ENCODE measurements at regions not wholly inside any gene's neighbourhood (a gene's known extent, or its start where the extent isn't known, plus 50 kb on each side); places are given as distances from the start of the nearest gene placed in this dataset.

DNA sequence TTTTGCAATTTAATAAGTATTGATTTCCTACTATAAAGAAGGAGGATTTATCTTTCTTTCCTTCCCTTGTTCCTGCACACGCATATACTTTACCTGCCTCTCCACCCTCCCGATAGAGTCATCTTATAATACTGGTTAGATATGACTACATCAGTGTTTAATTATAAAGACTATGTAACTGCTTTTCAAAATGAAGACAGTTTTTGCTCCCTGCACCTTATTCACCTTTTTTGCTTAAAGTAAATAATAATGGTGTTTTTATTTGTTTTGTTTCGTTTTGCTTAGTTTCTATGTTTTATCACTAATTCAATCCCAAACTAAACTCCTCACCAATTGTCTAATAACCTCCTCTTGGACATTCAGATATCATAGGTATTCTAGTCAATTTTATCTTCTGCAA, 101.9 kb upstream of the RORA start:
- Histone ChIP-seq H3K79me2 (ENCODE audit: insufficient read depth, low read length) (no peaks in the 10 kb centered on the region), H3K14ac (ENCODE audit: insufficient read depth, low read length) (no peak overlapping the region), H2BK20ac (ENCODE audit: low read depth, low read length, poor library complexity, severe bottlenecking) (no peak overlapping the region), H3T11ph (ENCODE audit: low read length) (no peak overlapping the region), H2BK5ac (ENCODE audit: insufficient read length, low read length) (no peak overlapping the region), H2BK15ac (ENCODE audit: low read depth, low read length) (no peak overlapping the region), H3K23ac (ENCODE audit: insufficient read length, low read depth, low read length) (no peak overlapping the region), H3K9ac (ENCODE audit: extremely low read depth, insufficient read length, low read length) (no peak overlapping the region), H3K4me1 (ENCODE audit: insufficient read depth, low read length) (no peaks in the 10 kb centered on the region), H2BK120ac (ENCODE audit: low read depth, low read length, poor library complexity, severe bottlenecking) (no peak overlapping the region), H4K5ac (ENCODE audit: insufficient read length, low read depth, low read length) (no peak overlapping the region), H3K27ac (ENCODE audit: insufficient read length, low read depth, low read length) (no peak overlapping the region), H3K79me1 (ENCODE audit: insufficient read depth, low read depth, low read length, poor library complexity, severe bottlenecking) (no peaks in the 10 kb centered on the region), H3K4me2 (ENCODE audit: insufficient read depth, insufficient read length, low read length) (no peak overlapping the region), H2AK5ac (ENCODE audit: insufficient read length, low read length) (no peak overlapping the region), H2BK12ac (ENCODE audit: insufficient read length, low read depth, low read length) (no peak overlapping the region), H4K91ac (ENCODE audit: insufficient read length, low read depth, low read length) (no peak overlapping the region), H3K23me2 (ENCODE audit: insufficient read length, low read depth, low read length, poor library complexity, severe bottlenecking) (no peaks in the 10 kb centered on the region), H3K56ac (ENCODE audit: insufficient read length, low read depth, low read length) (no peak overlapping the region), H3K4ac (ENCODE audit: low read depth, low read length) (no peak overlapping the region), H2AFZ (ENCODE audit: low read length) (no peak overlapping the region), H3K18ac (ENCODE audit: insufficient read length, low read depth, low read length) (no peak overlapping the region), H3K27me3 (ENCODE audit: insufficient read depth, low read length) (no peaks in the 10 kb centered on the region), H3K9me3 (ENCODE audit: control insufficient read depth, low read depth, low read length) (no peaks in the 10 kb centered on the region), H4K20me1 (ENCODE audit: control insufficient read depth, insufficient read depth, insufficient read length) (no peaks in the 10 kb centered on the region), H4K8ac (replicated peaks; ENCODE audit: insufficient read length, low read depth, low read length) (no peak overlapping the region)
- Mint-ChIP-seq H3K36me3 (ENCODE audit: insufficient read depth in 1 of 3, low read depth in 3 of 3) (no peaks in the 10 kb centered on the region; a peak in 1 of 7 replicates), H3K27ac (no peak overlapping the region), H3K4me1 (no peaks in the 10 kb centered on the region), H3K27me3 (ENCODE audit: low read depth) (no peaks in the 10 kb centered on the region), H3K9me3 (peaks cover 3 to 8% of the 10 kb centered on the region in 2 experiments; a peak in 2 of 5 replicates), H3K4me3 (no peak overlapping the region)
- TF ChIP-seq, protein P1, sequence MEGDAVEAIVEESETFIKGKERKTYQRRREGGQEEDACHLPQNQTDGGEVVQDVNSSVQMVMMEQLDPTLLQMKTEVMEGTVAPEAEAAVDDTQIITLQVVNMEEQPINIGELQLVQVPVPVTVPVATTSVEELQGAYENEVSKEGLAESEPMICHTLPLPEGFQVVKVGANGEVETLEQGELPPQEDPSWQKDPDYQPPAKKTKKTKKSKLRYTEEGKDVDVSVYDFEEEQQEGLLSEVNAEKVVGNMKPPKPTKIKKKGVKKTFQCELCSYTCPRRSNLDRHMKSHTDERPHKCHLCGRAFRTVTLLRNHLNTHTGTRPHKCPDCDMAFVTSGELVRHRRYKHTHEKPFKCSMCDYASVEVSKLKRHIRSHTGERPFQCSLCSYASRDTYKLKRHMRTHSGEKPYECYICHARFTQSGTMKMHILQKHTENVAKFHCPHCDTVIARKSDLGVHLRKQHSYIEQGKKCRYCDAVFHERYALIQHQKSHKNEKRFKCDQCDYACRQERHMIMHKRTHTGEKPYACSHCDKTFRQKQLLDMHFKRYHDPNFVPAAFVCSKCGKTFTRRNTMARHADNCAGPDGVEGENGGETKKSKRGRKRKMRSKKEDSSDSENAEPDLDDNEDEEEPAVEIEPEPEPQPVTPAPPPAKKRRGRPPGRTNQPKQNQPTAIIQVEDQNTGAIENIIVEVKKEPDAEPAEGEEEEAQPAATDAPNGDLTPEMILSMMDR (conservative IDR thresholded peaks at IDR 0.05), result no peak
- no peak for DNase-seq
- no CpG with 5 or more reads among the region's 3 CpGs for WGBS (ENCODE audit: extremely low coverage, insufficient read length, low lambda C conversion rate)
